Astrocyte of the spinal cord (primary cell): ENCODE measurements at regions not wholly inside any gene's neighbourhood (a gene's known extent, or its start where the extent isn't known, plus 50 kb on each side); places are given as distances from the start of the nearest gene placed in this dataset.

Experiments used
- DNase-seq: peaks from one replicate; pipeline ENCODE4 v3.0.0; 2011; ENCODE audit warnings: low read depth, low spot score
- H3K4me3 ChIP-seq: 2 replicates; pipeline ENCODE4 v1.5.1; 2011; ENCODE audit warnings: low read depth, mild to moderate bottlenecking, low read length, moderate library complexity
- CTCF ChIP-seq: IDR thresholded peaks from 2 replicates; pipeline ENCODE4 v1.5.1; 2012; ENCODE audit warnings: low read depth, mild to moderate bottlenecking, low read length, inconsistent platforms
- in situ Hi-C: cut with HindIII; loops from 2 replicates; pipeline ENCODE4 v1.10.0; 2017; ENCODE audit warnings: low sequenced_read_pairs

- in situ Hi-C loops = no loop called here
- no peak for DNase-seq
Observed at GRCh38 chr14:85788470-85789233, 258.7 kb downstream of the FLRT2 start.

GRCh38 chr14:85766295-85766694 lies 236.4 kb downstream of the FLRT2 start:
- in situ Hi-C loops = no loop called here
- DNase-seq = no peak
- no peak for TF ChIP-seq CTCF
- H3K4me3 ChIP-seq = no peak overlapping the region

More at GRCh38 chr14:85788470-85789233, 258.7 kb downstream of the FLRT2 start:
- no peak for TF ChIP-seq CTCF
- H3K4me3 ChIP-seq = no peak overlapping the region

DNA sequence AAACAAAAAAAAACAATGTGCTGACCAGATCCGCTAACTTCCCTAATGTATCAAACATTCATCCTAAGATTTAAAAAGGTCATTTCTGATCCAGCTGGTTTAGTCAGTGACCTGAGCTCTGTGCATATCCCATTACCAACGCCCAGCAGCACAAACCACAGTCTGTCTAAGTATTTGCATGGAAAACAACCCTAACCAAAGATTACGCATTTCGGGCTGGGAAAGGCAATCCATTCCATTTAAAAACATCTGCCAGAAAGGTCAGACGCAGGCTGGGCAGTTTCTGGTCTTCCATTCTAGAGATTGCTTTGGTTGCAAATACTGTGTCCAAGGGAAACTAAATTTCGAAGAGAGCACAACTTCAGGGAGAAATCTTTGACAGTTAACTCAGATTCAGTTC lies 234.9 kb downstream of the FLRT2 start:
- DNase-seq = peak; percentile 25
- in situ Hi-C loops = no loop called here
- no peak for TF ChIP-seq CTCF
- no peak overlapping the region for H3K4me3 ChIP-seq

DNA sequence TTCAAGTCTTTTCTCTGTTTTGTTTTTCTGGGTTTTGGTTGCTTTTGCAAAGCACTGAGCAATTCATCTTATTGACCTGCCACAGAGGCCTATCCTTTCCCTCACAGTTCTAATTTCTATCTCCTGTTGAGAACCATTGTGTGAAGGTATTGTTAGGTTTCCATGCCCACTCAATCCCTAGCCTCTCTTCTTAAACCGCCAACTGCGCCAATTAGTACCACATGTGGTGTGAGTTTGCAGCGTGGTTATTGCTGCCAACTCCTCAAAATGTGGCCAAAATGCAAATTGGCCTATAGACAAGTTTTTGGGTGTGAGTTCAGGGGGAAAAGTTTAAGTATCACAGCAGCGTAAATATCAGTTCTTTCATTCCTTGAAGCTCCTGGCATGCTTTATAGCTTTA lies 232.6 kb downstream of the FLRT2 start:
- no peak for DNase-seq
- TF ChIP-seq CTCF = no peak
- no peak overlapping the region for H3K4me3 ChIP-seq
- in situ Hi-C loops = no loop called here

DNA sequence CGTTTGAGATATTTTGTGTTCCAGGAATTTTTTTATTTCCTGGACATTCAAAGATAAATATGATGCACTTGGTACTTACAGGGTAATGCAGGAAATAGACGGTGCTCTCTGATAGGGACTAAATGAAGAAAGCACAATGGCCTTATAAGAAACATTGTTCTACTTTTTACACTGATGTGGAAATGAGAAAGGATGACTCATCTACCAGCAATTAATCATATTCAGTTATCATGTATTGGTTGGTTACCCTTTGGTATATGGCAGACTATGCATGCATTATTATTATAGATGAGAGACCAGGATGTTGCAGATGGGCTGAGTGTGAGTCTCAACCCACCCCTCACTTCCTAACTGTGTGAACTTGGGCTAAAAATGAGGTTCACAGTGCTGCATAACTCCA lies 222.2 kb downstream of the FLRT2 start:
- no peak overlapping the region for H3K4me3 ChIP-seq
- in situ Hi-C loops = no loop called here
- DNase-seq = no peak
- no peak for TF ChIP-seq CTCF

DNA sequence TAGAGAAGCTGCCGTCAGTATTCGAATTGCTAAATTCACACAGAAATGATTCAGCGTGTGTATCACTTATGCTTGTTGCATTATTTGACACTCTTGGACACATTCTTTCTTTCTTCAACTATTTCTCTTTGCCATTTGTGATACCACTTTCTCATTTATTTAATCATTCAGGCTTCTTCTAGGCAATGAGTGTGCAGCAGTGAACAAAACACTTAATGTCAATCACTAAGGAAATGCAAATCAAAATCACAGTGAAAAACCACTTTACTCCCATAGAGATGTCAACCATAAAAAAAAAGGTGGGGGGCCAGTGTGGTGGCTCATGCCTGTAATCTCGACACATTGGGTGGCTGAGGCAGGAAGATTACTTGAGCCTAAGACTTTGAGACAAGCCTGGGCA lies 214.6 kb downstream of the FLRT2 start:
- in situ Hi-C loops = no loop called here
- H3K4me3 ChIP-seq = no peak overlapping the region
- no peak for TF ChIP-seq CTCF
- no peak for DNase-seq

DNA sequence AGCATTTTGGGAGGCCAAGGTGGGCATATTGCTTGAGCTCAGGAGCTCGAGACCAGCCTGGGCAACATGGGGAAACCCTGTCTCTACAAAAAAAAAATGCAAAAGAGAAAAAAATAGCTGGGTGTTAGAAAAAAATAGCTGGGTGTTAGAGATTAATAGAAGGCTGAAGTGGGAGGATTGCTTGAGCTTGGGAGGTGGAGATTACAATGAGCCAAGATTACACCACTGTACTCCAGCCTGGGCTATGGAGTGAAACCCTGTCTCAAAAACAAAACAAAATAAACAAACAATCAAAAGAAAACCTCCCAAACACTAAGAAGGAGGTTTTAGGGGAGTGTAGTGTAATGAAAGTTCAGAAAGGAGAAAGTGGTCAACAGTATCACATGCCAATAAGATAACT lies 202.1 kb downstream of the FLRT2 start:
- no peak for TF ChIP-seq CTCF
- no peak for DNase-seq

More for the DNA sequence above, 202.1 kb downstream of the FLRT2 start:
- in situ Hi-C loops = no loop called here
- no peak overlapping the region for H3K4me3 ChIP-seq
